GM12891 (cell line): ENCODE measurements at regions not wholly inside any gene's neighbourhood (a gene's known extent, or its start where the extent isn't known, plus 50 kb on each side); places are given as distances from the start of the nearest gene placed in this dataset.

Experiments used
- PAX5 ChIP-seq: IDR thresholded peaks from 2 replicates; pipeline ENCODE4 v1.6.1; 2011; ENCODE audit warnings: low read length, moderate library complexity, mild to moderate bottlenecking; ENCODE audit not compliant: insufficient read depth, severe bottlenecking
- POLR2A ChIP-seq: IDR thresholded peaks from 2 replicates; pipeline ENCODE4 v1.6.1; 2011; ENCODE audit warnings: low read depth, low read length, control low read depth
- POLR2AphosphoS5 ChIP-seq: IDR thresholded peaks from 2 replicates; pipeline ENCODE4 v1.6.1; 2011; ENCODE audit warnings: low read depth, low read length, control low read depth
- POU2F2 ChIP-seq: IDR thresholded peaks from 2 replicates; pipeline ENCODE4 v1.6.1; 2011; ENCODE audit warnings: low read depth, mild to moderate bottlenecking, control low read depth, low read length, moderate library complexity
- SPI1 ChIP-seq: IDR thresholded peaks from 2 replicates; pipeline ENCODE4 v1.6.1; 2011; ENCODE audit warnings: low read depth, low read length, control low read depth
- TAF1 ChIP-seq: IDR thresholded peaks from 2 replicates; pipeline ENCODE4 v1.6.1; 2011; ENCODE audit warnings: low read depth, low read length, control low read depth

DNA sequence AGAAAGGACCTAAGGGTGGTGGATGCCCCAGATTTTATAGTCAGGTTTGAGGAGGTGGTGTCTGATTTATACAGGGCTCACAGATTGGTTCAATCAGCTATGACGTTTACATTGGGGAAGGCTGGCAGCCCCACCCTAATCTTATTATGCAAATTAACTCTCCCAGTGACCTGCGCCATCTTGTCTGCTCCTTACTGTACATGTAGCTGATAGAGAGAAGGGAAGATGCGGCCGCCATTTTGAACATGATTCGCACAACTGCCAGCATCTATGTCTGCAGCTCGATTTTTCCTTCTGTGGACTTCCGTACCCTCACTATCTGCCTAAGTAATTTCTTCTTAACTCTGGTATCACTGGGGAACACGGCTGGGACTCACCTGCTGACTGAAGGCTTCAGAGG lies 619.0 kb upstream of the DPP6 start:
- TF ChIP-seq POLR2AphosphoS5, result no peak
- TF ChIP-seq POLR2A, result no peak
- TF ChIP-seq TAF1, result no peak
- TF ChIP-seq SPI1, result no peak
- TF ChIP-seq POU2F2, result no peak
- TF ChIP-seq PAX5, result no peak
